GM18499 (cell line): ENCODE measurements at regions not wholly inside any gene's neighbourhood (a gene's known extent, or its start where the extent isn't known, plus 50 kb on each side); places are given as distances from the start of the nearest gene placed in this dataset.
A peak's percentile ranks its signal among the peaks of the same experiment; 100 is the strongest.
"Not testable (repeated sequence)": the region's sequence is repeated elsewhere in the genome, so short reads cannot be mapped to it uniquely, and the experiment has no call there.

ENCODE experiments used
- ATAC-seq: cut with Tn5 transposase; IDR thresholded peaks from one replicate; pipeline ENCODE4 v1.9.1; 2021; ENCODE audit warnings: moderate number of reproducible peaks; ENCODE audit not compliant: insufficient read depth, unreplicated experiment

GRCh38 chr5:74501674-74502478, 138.7 kb downstream of the ENC1 start:
- ATAC-seq: no peak

- no peak for ATAC-seq
Measured at GRCh38 chr5:74500110-74500917, 140.2 kb downstream of the ENC1 start.

- no peak for ATAC-seq
Measured at GRCh38 chr5:74499256-74500050, 141.1 kb downstream of the ENC1 start.

DNA sequence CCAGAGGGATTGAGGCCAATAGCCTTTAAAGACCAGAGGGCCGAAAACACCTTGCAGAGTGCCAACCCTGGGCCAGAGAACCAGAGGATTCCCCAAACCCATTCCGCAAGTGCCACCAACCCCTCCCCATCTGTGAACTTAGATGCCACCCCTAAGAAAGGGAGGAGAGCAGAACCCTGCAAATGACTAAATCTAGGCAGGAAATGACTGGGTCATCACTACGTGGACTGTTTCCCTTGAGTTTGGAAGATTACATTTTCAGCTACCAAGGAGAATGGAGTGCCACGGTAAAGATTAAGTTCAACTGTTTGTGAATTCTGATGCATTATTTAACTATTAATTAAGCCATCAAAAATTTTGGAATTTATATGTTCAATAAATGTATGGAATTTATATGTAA, 142.8 kb downstream of the ENC1 start:
- ATAC-seq: no peak

DNA sequence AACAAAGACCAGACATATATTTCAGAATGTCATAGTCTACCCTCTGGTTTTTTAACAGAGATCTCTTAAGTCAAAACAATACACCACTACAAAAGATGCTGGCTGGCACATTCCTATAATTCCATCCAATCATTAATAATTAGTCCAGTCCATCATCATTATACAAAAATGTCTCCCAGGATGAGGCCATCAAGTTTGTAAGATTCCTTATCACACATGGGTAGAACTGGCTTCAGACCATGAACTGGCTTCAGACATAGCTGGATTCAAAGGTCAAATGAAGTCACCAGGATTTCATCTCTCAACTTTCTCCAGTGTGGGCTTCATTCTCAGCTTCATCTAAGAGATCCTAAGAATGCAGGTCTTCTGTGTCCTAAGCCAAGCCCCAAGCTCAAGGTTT, 147.1 kb downstream of the ENC1 start:
- no peak for ATAC-seq

GRCh38 chr5:74492230-74492629, 148.3 kb downstream of the ENC1 start:
- ATAC-seq: no peak

- ATAC-seq: no peak
Measured at GRCh38 chr5:74491586-74491985, 148.9 kb downstream of the ENC1 start.

- peak; percentile 91 for ATAC-seq
Measured at GRCh38 chr5:74490814-74491213, 149.7 kb downstream of the ENC1 start.

DNA sequence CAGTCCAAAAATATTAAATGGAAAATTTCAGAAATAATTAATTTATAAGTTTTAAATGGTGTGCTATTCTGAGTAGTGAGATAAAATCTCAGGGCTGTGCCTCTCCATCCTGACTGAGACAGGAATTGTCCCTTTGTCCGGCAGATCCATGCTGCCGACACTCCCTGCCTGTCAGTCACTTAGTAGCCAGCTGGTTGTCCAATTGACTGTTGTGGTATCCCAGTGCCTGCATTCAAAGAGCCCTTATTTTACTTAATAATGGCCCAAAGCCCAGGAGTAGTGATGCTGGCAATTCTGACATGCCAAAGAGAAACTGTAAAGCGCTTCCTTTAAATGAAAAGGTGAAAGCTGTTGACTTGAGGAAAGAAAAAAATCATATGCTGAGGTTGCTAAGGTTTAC, 157.5 kb downstream of the ENC1 start:
- no peak for ATAC-seq

GRCh38 chr5:74482523-74482922, 158.0 kb downstream of the ENC1 start:
- ATAC-seq: no peak

- not testable (repeated sequence) for ATAC-seq
Measured at GRCh38 chr5:74481357-74481756, 159.2 kb downstream of the ENC1 start.

- ATAC-seq: no peak
Measured at GRCh38 chr5:74480201-74480600, 160.3 kb downstream of the ENC1 start.

DNA sequence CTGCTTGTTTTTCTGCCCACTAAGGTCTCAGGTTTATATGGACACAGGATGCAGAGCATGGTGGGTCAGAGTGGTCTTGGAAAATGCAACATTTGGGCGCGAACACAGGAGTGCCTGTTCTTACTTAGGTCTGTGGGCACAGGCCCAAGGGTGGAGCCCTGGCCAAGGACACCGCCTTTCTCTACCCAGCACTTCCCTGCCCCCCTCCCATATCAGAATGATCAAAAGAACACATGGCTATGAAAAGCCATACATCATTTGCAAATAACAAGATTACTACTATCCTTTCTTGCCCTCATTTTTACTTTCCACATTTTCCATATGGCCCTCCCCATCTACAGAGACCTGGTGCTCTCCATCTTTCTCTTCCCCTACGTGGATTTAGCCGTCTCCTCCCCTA, 162.2 kb downstream of the ENC1 start:
- ATAC-seq: no peak

DNA sequence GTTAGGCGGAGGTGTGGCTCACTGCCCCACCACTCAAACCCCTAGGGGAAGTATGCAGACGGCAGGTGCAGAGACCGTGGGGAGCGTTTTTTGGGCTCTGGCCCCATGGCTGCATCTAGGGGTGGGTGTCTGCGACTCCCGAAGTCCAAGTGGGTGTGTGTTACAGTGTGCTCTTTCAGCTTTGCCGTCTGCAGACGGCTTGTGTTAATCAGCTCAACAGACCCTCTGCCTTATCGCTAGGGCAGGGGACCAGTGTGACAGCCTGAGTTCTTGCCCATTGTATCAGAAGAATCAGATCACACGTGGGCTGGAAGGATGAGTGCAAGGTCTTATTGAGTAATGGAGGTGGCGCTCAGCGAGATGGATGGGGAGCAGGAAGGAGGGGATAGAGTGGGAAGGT, 162.8 kb downstream of the ENC1 start:
- no peak for ATAC-seq

- ATAC-seq: no peak
Measured at GRCh38 chr5:74476819-74477453, 163.6 kb downstream of the ENC1 start.

GRCh38 chr5:74476046-74476818, 164.3 kb downstream of the ENC1 start:
- ATAC-seq: no peak

- ATAC-seq: no peak
Measured at GRCh38 chr5:74471875-74472274, 168.7 kb downstream of the ENC1 start.

- no peak for ATAC-seq
Measured at GRCh38 chr5:74469234-74469994, 171.1 kb downstream of the ENC1 start.

DNA sequence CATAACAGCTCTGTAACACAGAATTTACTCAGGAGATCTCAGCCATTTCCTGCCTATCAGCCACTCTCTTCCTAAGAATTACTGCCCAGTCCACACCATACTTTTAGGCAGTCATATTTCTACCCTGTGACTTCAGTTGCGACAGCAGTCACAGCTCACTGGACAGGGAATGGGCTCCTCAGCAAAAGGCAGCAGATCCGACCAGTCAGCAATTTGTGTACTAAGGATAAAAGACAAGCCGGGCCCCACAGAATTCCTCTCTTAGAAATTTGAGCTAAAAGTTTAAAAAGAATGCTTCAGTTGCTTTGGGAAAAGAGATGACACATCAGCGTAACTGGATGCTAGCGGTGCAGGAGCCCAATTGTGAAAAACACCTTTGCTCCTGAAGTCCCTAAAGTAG, 172.1 kb downstream of the ENC1 start:
- ATAC-seq: no peak
